CD4-positive, alpha-beta T cell (primary cell): ENCODE measurements at regions not wholly inside any gene's neighbourhood (a gene's known extent, or its start where the extent isn't known, plus 50 kb on each side); places are given as distances from the start of the nearest gene placed in this dataset.
A peak's percentile ranks its signal among the peaks of the same experiment; 100 is the strongest.
"Not testable (repeated sequence)": the region's sequence is repeated elsewhere in the genome, so short reads cannot be mapped to it uniquely, and the experiment has no call there.

ENCODE experiments used
- ATAC-seq: fragments of 200-7000 bp; cut with Tn5 transposase; one replicate; pipeline ENCODE4 v1.10.0; 2022; ENCODE audit warnings: mild to moderate bottlenecking; ENCODE audit not compliant: poor library complexity
- CTCF ChIA-PET: fragments of 350-600 bp; sonication (Branson Sonifier 250); formaldehyde crosslinking; loops from one replicate; lab custom pipeline; 2021; ENCODE audit warnings: antibody characterized with exemption, inconsistent platforms; lab: Charles Lee
- POLR2A ChIA-PET: fragments of 350-600 bp; sonication (Branson Sonifier 250); formaldehyde crosslinking; loops from one replicate; lab custom pipeline; 2021; ENCODE audit warnings: antibody characterized with exemption, inconsistent platforms; lab: Charles Lee
- DNase-seq, 14 experiments: peaks; one replicate each; pipeline ENCODE4 v3.0.0-alpha.2; 2013 to 2020; ENCODE audit warnings: mixed read lengths in 2 of 14
- H3K27ac ChIP-seq, 2 donors: one replicate each; pipeline versions ENCODE4 v1.5.1 to v1.7.0; 2013; ENCODE audit warnings: low read length in 2 of 2, low read depth in 1 of 2, mild to moderate bottlenecking in 1 of 2
- H3K27me3 ChIP-seq, 2 experiments: 1 replicate in 1 of 2; 2 replicates in 1 of 2; pipeline versions ENCODE4 v1.6.1 to v1.7.0; 2013; ENCODE audit warnings: low read length in 2 of 2, control low read depth in 1 of 2, mild to moderate bottlenecking in 1 of 2, moderate library complexity in 1 of 2; ENCODE audit not compliant: insufficient read depth in 2 of 2, control insufficient read depth in 1 of 2
- H3K36me3 ChIP-seq: one replicate; pipeline ENCODE4 v1.6.1; 2013; ENCODE audit warnings: low read length, control low read depth; ENCODE audit not compliant: insufficient read depth
- H3K4me1 ChIP-seq: one replicate; pipeline ENCODE4 v1.6.1; 2013; ENCODE audit warnings: low read length, control low read depth; ENCODE audit not compliant: insufficient read depth
- H3K4me3 ChIP-seq: one replicate; pipeline ENCODE4 v1.5.1; 2013; ENCODE audit warnings: mild to moderate bottlenecking, low read length, moderate library complexity
- H3K9me3 ChIP-seq, 2 experiments: 1 replicate in 1 of 2; 2 replicates in 1 of 2; pipeline versions ENCODE4 v1.6.1 to v1.7.0; 2013; ENCODE audit warnings: low read length in 2 of 2, mild to moderate bottlenecking in 2 of 2, control low read depth in 1 of 2, moderate library complexity in 1 of 2; ENCODE audit not compliant: control insufficient read depth in 1 of 2, insufficient read depth in 1 of 2
- H3K27ac Mint-ChIP-seq: one replicate; pipeline ENCODE4 v1.8.0; 2020; ENCODE audit warnings: mixed read lengths
- H3K27me3 Mint-ChIP-seq: one replicate; pipeline ENCODE4 v1.8.0; 2021; ENCODE audit warnings: mixed read lengths
- H3K36me3 Mint-ChIP-seq: one replicate; pipeline ENCODE4 v1.8.0; 2021; ENCODE audit warnings: low read depth, mixed read lengths
- H3K4me1 Mint-ChIP-seq: one replicate; pipeline ENCODE4 v1.8.0; 2021; ENCODE audit warnings: low read depth, mixed read lengths
- H3K4me3 Mint-ChIP-seq: one replicate; pipeline ENCODE4 v1.8.0; 2020; ENCODE audit warnings: mild to moderate bottlenecking, mixed read lengths
- H3K9me3 Mint-ChIP-seq: one replicate; pipeline ENCODE4 v1.8.0; 2020; ENCODE audit warnings: mixed read lengths
- CTCF ChIP-seq: fragments of 200-600 bp; IDR thresholded peaks from one replicate; pipeline ENCODE4 v1.8.0; 2022; ENCODE audit warnings: antibody characterized with exemption, mild to moderate bottlenecking
- intact Hi-C, 2 experiments: fragments of 100-400 bp; cut with DNase I in 1 of 2; cut with micrococcal nuclease in 1 of 2; formaldehyde crosslinking; loops; one replicate each; pipeline versions ENCODE4 v1.15.1 to v1.9.0; 2023 to 2025; cut with DNase I, micrococcal nuclease

GRCh38 chr10:29380599-29381511, 92.0 kb downstream of the LYZL1 start:
- CTCF ChIA-PET, H3K9me3 ChIP-seq, H3K27ac ChIP-seq, H3K36me3 ChIP-seq, H3K27me3 Mint-ChIP-seq, H3K4me1 ChIP-seq, H3K27ac Mint-ChIP-seq, POLR2A ChIA-PET, H3K36me3 Mint-ChIP-seq, H3K4me3 ChIP-seq, H3K9me3 Mint-ChIP-seq, H3K4me1 Mint-ChIP-seq, DNase-seq, ATAC-seq, H3K27me3 ChIP-seq, H3K4me3 Mint-ChIP-seq: not testable (repeated sequence)
- intact Hi-C loops = loop anchor here in 1 of 2 experiments (10.0 kb wide), 1 partner anchor 716 kb away; no protein-coding TSS in a partner anchor

GRCh38 chr10:29386342-29386999, 97.6 kb downstream of the LYZL1 start:
- Histone ChIP-seq H3K27ac (no peak overlapping the region), H3K27me3 (peaks cover 0 to 6% of the 10 kb centered on the region in 2 experiments), H3K36me3 (no peaks in the 10 kb centered on the region), H3K9me3 (no peaks in the 10 kb centered on the region), H3K4me3 (no peak overlapping the region), H3K4me1 (no peaks in the 10 kb centered on the region)
- DNase-seq (peak in 4 of 14 experiments; percentile 16 to 56 (median 48)), ATAC-seq (peak; percentile 58)
- TF ChIP-seq CTCF = peak; percentile 89
- ChIA-PET POLR2A (interaction anchor here (0.6 kb wide), 1 partner anchor 636 kb away, joined by 3 read pairs; no protein-coding TSS in a partner anchor), CTCF (interaction anchor here (0.7 to 1.6 kb wide), 3 partner anchors 14 to 1299 kb away, joined by 3 to 4 read pairs (median 4); partner anchors contain the start of gene BAMBI)
- H3K4me1 Mint-ChIP-seq = peaks cover 3% of the 10 kb centered on the region
- no peaks in the 10 kb centered on the region for H3K9me3 Mint-ChIP-seq
- H3K4me3 Mint-ChIP-seq = no peak overlapping the region
- H3K27ac Mint-ChIP-seq = no peak overlapping the region
- peaks cover 8% of the 10 kb centered on the region for H3K27me3 Mint-ChIP-seq
- intact Hi-C loops = loop anchor here (2.0 to 10.0 kb wide), 4 partner anchors 61 to 722 kb away; no protein-coding TSS in a partner anchor
- no peaks in the 10 kb centered on the region for H3K36me3 Mint-ChIP-seq

GRCh38 chr10:29387269-29387668, 98.4 kb downstream of the LYZL1 start:
- POLR2A ChIA-PET = no interaction called here
- no peaks in the 10 kb centered on the region for H3K9me3 Mint-ChIP-seq
- H3K4me1 Mint-ChIP-seq = peaks cover 3% of the 10 kb centered on the region
- peaks cover 0 to 6% of the 10 kb centered on the region in 2 experiments for H3K27me3 ChIP-seq
- H3K27ac Mint-ChIP-seq = no peak overlapping the region
- no peak for DNase-seq
- H3K27ac ChIP-seq = no peak overlapping the region
- H3K36me3 Mint-ChIP-seq = no peaks in the 10 kb centered on the region
- intact Hi-C loops = loop anchor here (2.0 to 10.0 kb wide), 4 partner anchors 60 to 722 kb away; no protein-coding TSS in a partner anchor
- peaks cover 10% of the 10 kb centered on the region for H3K27me3 Mint-ChIP-seq
- no peak for TF ChIP-seq CTCF
- no peak overlapping the region for H3K4me3 Mint-ChIP-seq
- no peak for ATAC-seq
- CTCF ChIA-PET = no interaction called here
- no peaks in the 10 kb centered on the region for H3K4me1 ChIP-seq
- H3K36me3 ChIP-seq = no peaks in the 10 kb centered on the region
- no peaks in the 10 kb centered on the region for H3K9me3 ChIP-seq
- H3K4me3 ChIP-seq = no peak overlapping the region

- H3K4me1 ChIP-seq, H3K27ac Mint-ChIP-seq, ATAC-seq, H3K27ac ChIP-seq, H3K27me3 ChIP-seq, H3K36me3 ChIP-seq, POLR2A ChIA-PET, CTCF ChIA-PET, H3K4me3 Mint-ChIP-seq, H3K9me3 ChIP-seq, H3K9me3 Mint-ChIP-seq, H3K4me1 Mint-ChIP-seq, DNase-seq, H3K36me3 Mint-ChIP-seq, H3K4me3 ChIP-seq: not testable (repeated sequence)
- intact Hi-C loops = loop anchor here (5.0 to 10.0 kb wide), 3 partner anchors 59 to 723 kb away; no protein-coding TSS in a partner anchor
- peaks cover 10% of the 10 kb centered on the region for H3K27me3 Mint-ChIP-seq
Measured at GRCh38 chr10:29388112-29388511, 99.2 kb downstream of the LYZL1 start.
